GM11168 (cell line): ENCODE measurements at regions not wholly inside any gene's neighbourhood (a gene's known extent, or its start where the extent isn't known, plus 50 kb on each side); places are given as distances from the start of the nearest gene placed in this dataset.

Source experiments
- in situ Hi-C: fragments of 300-500 bp; cut with MboI; formaldehyde crosslinking; loops from one replicate; pipeline ENCODE4 v1.12.0; 2022; ENCODE audit warnings: low sequenced_read_pairs; ENCODE audit not compliant: unreplicated experiment

GRCh38 chr7:123060446-123060845 is 64.9 kb upstream of the TAS2R16 start:
- in situ Hi-C loops = loop anchor here (25.0 kb wide), 1 partner anchor 302 kb away; no protein-coding TSS in a partner anchor

GRCh38 chr7:123057911-123058310 is 62.4 kb upstream of the TAS2R16 start:
- in situ Hi-C loops = loop anchor here (25.0 kb wide), 1 partner anchor 304 kb away; no protein-coding TSS in a partner anchor

GRCh38 chr7:123054357-123055133 is 59.0 kb upstream of the TAS2R16 start:
- in situ Hi-C loops = loop anchor here (25.0 kb wide), 1 partner anchor 308 kb away; no protein-coding TSS in a partner anchor

GRCh38 chr7:123051916-123052315 is 56.4 kb upstream of the TAS2R16 start:
- in situ Hi-C loops = loop anchor here (25.0 kb wide), 1 partner anchor 310 kb away; no protein-coding TSS in a partner anchor

- in situ Hi-C loops = no loop called here
Measured at GRCh38 chr7:123047955-123048354, 52.5 kb upstream of the TAS2R16 start.
